Femur (tissue), 1 donor: ENCODE measurements at regions not wholly inside any gene's neighbourhood (a gene's known extent, or its start where the extent isn't known, plus 50 kb on each side); places are given as distances from the start of the nearest gene placed in this dataset.

ENCODE experiments used
- DNase-seq: peaks from one replicate; pipeline ENCODE4 v3.0.0-alpha.2; 2017

GRCh38 chr13:44158881-44159632 is 214.6 kb upstream of the SERP2 start:
- peak; percentile 60 for DNase-seq

GRCh38 chr13:44159633-44160279 is 213.9 kb upstream of the SERP2 start:
- no peak for DNase-seq

GRCh38 chr13:44160591-44161191 is 212.9 kb upstream of the SERP2 start:
- peak; percentile 53 for DNase-seq

GRCh38 chr13:44163108-44163507 is 210.5 kb upstream of the SERP2 start:
- no peak for DNase-seq

GRCh38 chr13:44165221-44165888 is 208.3 kb upstream of the SERP2 start:
- DNase-seq: no peak

- no peak for DNase-seq
These were observed 207.6 kb upstream of the SERP2 start for GRCh38 chr13:44165889-44166496.

- DNase-seq: no peak
These were observed 204.4 kb upstream of the SERP2 start for GRCh38 chr13:44169018-44169911.

- no peak for DNase-seq
These were observed 202.9 kb upstream of the SERP2 start for GRCh38 chr13:44170731-44171130.

- DNase-seq: no peak
These were observed 202.5 kb upstream of the SERP2 start for GRCh38 chr13:44171156-44171555.

GRCh38 chr13:44171861-44172260 is 201.8 kb upstream of the SERP2 start:
- no peak for DNase-seq

- no peak for DNase-seq
These were observed 201.3 kb upstream of the SERP2 start for GRCh38 chr13:44172281-44172810.

- no peak for DNase-seq
These were observed 198.7 kb upstream of the SERP2 start for GRCh38 chr13:44174769-44175425.

GRCh38 chr13:44176173-44176572 is 197.5 kb upstream of the SERP2 start:
- DNase-seq: no peak

GRCh38 chr13:44180876-44181536 is 192.6 kb upstream of the SERP2 start:
- DNase-seq: no peak

GRCh38 chr13:44181931-44182330 is 191.7 kb upstream of the SERP2 start:
- no peak for DNase-seq

GRCh38 chr13:44184740-44185139 is 188.9 kb upstream of the SERP2 start:
- no peak for DNase-seq

- DNase-seq: no peak
These were observed 185.4 kb upstream of the SERP2 start for GRCh38 chr13:44188257-44188656.

- DNase-seq: no peak
These were observed 184.5 kb upstream of the SERP2 start for GRCh38 chr13:44189085-44189484.

- no peak for DNase-seq
These were observed 182.5 kb upstream of the SERP2 start for GRCh38 chr13:44191103-44191502.

- peak; percentile 47 for DNase-seq
These were observed 182.0 kb upstream of the SERP2 start for GRCh38 chr13:44191504-44192171.
